CD14-positive monocyte (primary cell): ENCODE measurements at regions not wholly inside any gene's neighbourhood (a gene's known extent, or its start where the extent isn't known, plus 50 kb on each side); places are given as distances from the start of the nearest gene placed in this dataset.

Experiments used
- DNase-seq, 3 donors: peaks; one replicate each; pipeline ENCODE4 v3.0.0-alpha.2; 2011 to 2022
- H2AFZ ChIP-seq: 2 replicates; pipeline ENCODE4 v1.6.0; 2012; ENCODE audit warnings: mild to moderate bottlenecking, low read depth, low read length, inconsistent platforms; ENCODE audit not compliant: insufficient read depth, poor library complexity, severe bottlenecking
- H3K27ac ChIP-seq, 2 donors: 1 replicate in 1 of 2; 2 replicates in 1 of 2; pipeline ENCODE4 v1.5.1; 2012 to 2013; ENCODE audit warnings: low read length in 2 of 2, control low read depth in 1 of 2, inconsistent platforms in 1 of 2, low read depth in 1 of 2, mild to moderate bottlenecking in 1 of 2
- H3K27me3 ChIP-seq, 2 donors: one replicate each; pipeline versions ENCODE4 v1.6.0 to v1.6.1; 2011 to 2013; ENCODE audit warnings: low read length in 2 of 2; ENCODE audit not compliant: control insufficient read depth in 2 of 2, insufficient read depth in 2 of 2
- H3K36me3 ChIP-seq, 2 donors: replicated peaks in 1 of 2; 1 replicate in 1 of 2; 2 replicates in 1 of 2; pipeline versions ENCODE4 v1.5.1 to v1.6.1; 2012 to 2013; ENCODE audit warnings: low read length in 2 of 2, control low read depth in 1 of 2, inconsistent platforms in 1 of 2, mild to moderate bottlenecking in 1 of 2; ENCODE audit not compliant: insufficient read depth in 2 of 2, control insufficient read depth in 1 of 2
- H3K4me1 ChIP-seq, 2 donors: 1 replicate in 1 of 2; 2 replicates in 1 of 2; pipeline versions ENCODE4 v1.5.1 to v1.6.1; 2012 to 2013; ENCODE audit warnings: low read length in 2 of 2, control low read depth in 1 of 2, inconsistent platforms in 1 of 2, mild to moderate bottlenecking in 1 of 2, moderate library complexity in 1 of 2; ENCODE audit not compliant: insufficient read depth in 2 of 2, control insufficient read depth in 1 of 2
- H3K4me2 ChIP-seq: replicated peaks from 2 replicates; pipeline ENCODE3; 2012; ENCODE audit warnings: low read length, moderate library complexity, mild to moderate bottlenecking; ENCODE audit not compliant: poor library complexity, severe bottlenecking; ENCODE audit errors: extremely low read depth
- H3K4me3 ChIP-seq, 3 experiments: fragments of 200-600 bp in 1 of 3; sonication (generic) in 1 of 3; replicated peaks in 1 of 3; 1 replicate in 2 of 3; 2 replicates in 1 of 3; pipeline ENCODE4 v1.5.1; 2011 to 2013; ENCODE audit warnings: low read length in 3 of 3, mild to moderate bottlenecking in 3 of 3, control low read depth in 2 of 3, low read depth in 2 of 3, inconsistent platforms in 1 of 3, moderate library complexity in 1 of 3
- H3K79me2 ChIP-seq: 2 replicates; pipeline ENCODE4 v1.6.0; 2012; ENCODE audit warnings: mild to moderate bottlenecking, control low read depth, inconsistent platforms, low read length, moderate library complexity; ENCODE audit not compliant: insufficient read depth
- H3K9ac ChIP-seq: 2 replicates; pipeline ENCODE4 v1.6.0; 2017; ENCODE audit warnings: low read length, mild to moderate bottlenecking; ENCODE audit not compliant: insufficient read depth, poor library complexity, severe bottlenecking
- H3K9me3 ChIP-seq, 2 donors: replicated peaks in 1 of 2; 1 replicate in 1 of 2; 2 replicates in 1 of 2; pipeline versions ENCODE4 v1.5.1 to v1.6.1; 2012 to 2013; ENCODE audit warnings: low read length in 2 of 2, control low read depth in 1 of 2; ENCODE audit not compliant: control insufficient read depth in 1 of 2, insufficient read depth in 1 of 2
- H4K20me1 ChIP-seq: 2 replicates; pipeline ENCODE4 v1.6.0; 2012; ENCODE audit warnings: mild to moderate bottlenecking, low read length, control low read depth, moderate library complexity; ENCODE audit not compliant: insufficient read depth
- H3K27ac Mint-ChIP-seq, 7 donors: one replicate each; pipeline ENCODE4 v1.8.0; 2020; ENCODE audit warnings: mild to moderate bottlenecking in 7 of 7, mixed read lengths in 7 of 7, moderate library complexity in 6 of 7, inconsistent platforms in 2 of 7
- H3K27me3 Mint-ChIP-seq, 3 donors: one replicate each; pipeline ENCODE4 v1.8.0; 2021 to 2022; ENCODE audit warnings: low read depth in 3 of 3, mild to moderate bottlenecking in 3 of 3, mixed read lengths in 3 of 3, moderate library complexity in 3 of 3, inconsistent platforms in 1 of 3
- H3K36me3 Mint-ChIP-seq, 2 donors: one replicate each; pipeline ENCODE4 v1.8.0; 2020; ENCODE audit warnings: mixed read lengths in 2 of 2, inconsistent platforms in 1 of 2, mild to moderate bottlenecking in 1 of 2
- H3K4me1 Mint-ChIP-seq: one replicate; pipeline ENCODE4 v1.8.0; 2020; ENCODE audit warnings: mild to moderate bottlenecking, mixed read lengths
- H3K4me3 Mint-ChIP-seq, 2 donors: one replicate each; pipeline ENCODE4 v1.8.0; 2020; ENCODE audit warnings: mild to moderate bottlenecking in 2 of 2, mixed read lengths in 2 of 2, moderate library complexity in 1 of 2
- H3K9me3 Mint-ChIP-seq, 7 donors: one replicate each; pipeline ENCODE4 v1.8.0; 2020 to 2022; ENCODE audit warnings: mixed read lengths in 7 of 7, mild to moderate bottlenecking in 6 of 7, moderate library complexity in 6 of 7, inconsistent platforms in 2 of 7
- WGBS: methylation state at CpG from one replicate; pipeline ENCODE4 v1.1.5; 2013; ENCODE audit warnings: missing lambda C conversion rate; ENCODE audit not compliant: insufficient coverage; 5-methylcytosine and 5-hydroxymethylcytosine counted together
- intact Hi-C, 2 donors: fragments of 100-400 bp; cut with micrococcal nuclease; formaldehyde crosslinking; loops; one replicate each; pipeline versions ENCODE4 v1.15.0 to v1.15.1; 2023
- TF ChIP-seq, protein P1 (sequence below): fragments of 200-600 bp; IDR thresholded peaks from one replicate; pipeline ENCODE4 v1.8.0; 2022; ENCODE audit warnings: antibody characterized with exemption, mild to moderate bottlenecking

DNA sequence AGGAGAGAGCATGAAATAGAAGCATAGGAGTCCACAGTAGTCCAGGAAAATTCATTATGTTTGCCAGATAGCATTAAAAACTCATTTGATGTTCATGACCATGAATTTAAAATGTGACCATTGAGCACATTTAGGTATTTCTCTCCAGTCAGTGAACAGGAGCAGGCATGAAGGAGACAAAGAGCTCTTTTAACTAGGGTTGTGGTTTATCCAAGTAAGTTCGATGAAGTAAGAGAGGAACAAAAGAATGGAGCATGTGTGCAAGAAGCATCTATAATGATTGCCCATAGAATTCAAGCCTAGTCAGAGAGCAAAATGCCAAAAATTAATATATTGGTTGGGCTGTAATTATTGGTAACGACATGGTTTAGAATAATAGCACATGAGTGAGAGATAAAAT lies 342.1 kb upstream of the CCDC54 start:
- Histone ChIP-seq H4K20me1 (no peaks in the 10 kb centered on the region), H3K27me3 (no peaks in the 10 kb centered on the region), H3K4me2 (no peak overlapping the region), H3K36me3 (no peaks in the 10 kb centered on the region), H3K4me3 (no peak overlapping the region), H3K79me2 (no peaks in the 10 kb centered on the region), H3K27ac (no peak overlapping the region), H3K9me3 (peaks cover 4 to 6% of the 10 kb centered on the region in 2 donors), H3K4me1 (no peaks in the 10 kb centered on the region), H2AFZ (no peak overlapping the region), H3K9ac (no peak overlapping the region)
- 100% methylated on average over 2 of the region's 2 CpGs for WGBS
- Mint-ChIP-seq H3K4me3 (no peak overlapping the region), H3K27me3 (peaks cover 0 to 1% (median 0%) of the 10 kb centered on the region in 3 donors), H3K4me1 (no peaks in the 10 kb centered on the region), H3K36me3 (no peaks in the 10 kb centered on the region), H3K9me3 (peaks cover 6 to 26% (median 17%) of the 10 kb centered on the region in 7 donors), H3K27ac (no peak overlapping the region)
- TF ChIP-seq, protein P1, sequence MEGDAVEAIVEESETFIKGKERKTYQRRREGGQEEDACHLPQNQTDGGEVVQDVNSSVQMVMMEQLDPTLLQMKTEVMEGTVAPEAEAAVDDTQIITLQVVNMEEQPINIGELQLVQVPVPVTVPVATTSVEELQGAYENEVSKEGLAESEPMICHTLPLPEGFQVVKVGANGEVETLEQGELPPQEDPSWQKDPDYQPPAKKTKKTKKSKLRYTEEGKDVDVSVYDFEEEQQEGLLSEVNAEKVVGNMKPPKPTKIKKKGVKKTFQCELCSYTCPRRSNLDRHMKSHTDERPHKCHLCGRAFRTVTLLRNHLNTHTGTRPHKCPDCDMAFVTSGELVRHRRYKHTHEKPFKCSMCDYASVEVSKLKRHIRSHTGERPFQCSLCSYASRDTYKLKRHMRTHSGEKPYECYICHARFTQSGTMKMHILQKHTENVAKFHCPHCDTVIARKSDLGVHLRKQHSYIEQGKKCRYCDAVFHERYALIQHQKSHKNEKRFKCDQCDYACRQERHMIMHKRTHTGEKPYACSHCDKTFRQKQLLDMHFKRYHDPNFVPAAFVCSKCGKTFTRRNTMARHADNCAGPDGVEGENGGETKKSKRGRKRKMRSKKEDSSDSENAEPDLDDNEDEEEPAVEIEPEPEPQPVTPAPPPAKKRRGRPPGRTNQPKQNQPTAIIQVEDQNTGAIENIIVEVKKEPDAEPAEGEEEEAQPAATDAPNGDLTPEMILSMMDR, result no peak
- intact Hi-C loops, result no loop called here
- DNase-seq, result no peak

DNA sequence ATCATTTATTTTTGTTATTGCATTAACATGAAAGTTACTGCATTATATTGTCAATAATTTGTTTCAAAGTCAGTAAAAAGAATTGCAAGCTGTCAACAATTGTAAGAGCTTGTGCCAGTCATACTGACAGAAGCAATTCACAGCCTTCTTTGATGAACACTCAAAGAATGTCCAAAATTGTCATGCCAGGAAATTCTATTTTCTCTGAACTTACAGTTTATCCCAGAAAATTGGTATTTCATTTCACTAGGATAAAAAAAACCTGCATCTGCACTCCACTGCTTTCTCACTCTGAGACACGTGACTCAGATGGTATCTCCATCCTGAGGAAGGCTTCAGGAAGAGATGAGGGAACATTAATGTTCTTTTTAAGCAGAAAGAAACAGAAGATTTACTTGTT lies 332.6 kb upstream of the CCDC54 start:
- Histone ChIP-seq H4K20me1 (no peaks in the 10 kb centered on the region), H3K4me2 (no peak overlapping the region), H3K79me2 (no peaks in the 10 kb centered on the region), H3K4me1 (no peaks in the 10 kb centered on the region), H3K27me3 (no peaks in the 10 kb centered on the region), H3K9ac (no peak overlapping the region), H2AFZ (no peak overlapping the region), H3K27ac (no peak overlapping the region), H3K36me3 (no peaks in the 10 kb centered on the region), H3K4me3 (no peak overlapping the region), H3K9me3 (no peaks in the 10 kb centered on the region)
- H3K9me3 Mint-ChIP-seq, result peaks cover 0 to 8% (median 3%) of the 10 kb centered on the region in 7 donors
- TF ChIP-seq, protein P1, result no peak
- no peak for DNase-seq
- no peaks in the 10 kb centered on the region for H3K4me1 Mint-ChIP-seq
- no peak overlapping the region for H3K4me3 Mint-ChIP-seq
- no CpG with 5 or more reads among the region's 1 CpG for WGBS
- no peak overlapping the region for H3K27ac Mint-ChIP-seq
- no peaks in the 10 kb centered on the region for H3K36me3 Mint-ChIP-seq
- H3K27me3 Mint-ChIP-seq, result no peaks in the 10 kb centered on the region
- intact Hi-C loops, result no loop called here
